ENCODE measurements at regions not wholly inside any gene's neighbourhood (a gene's known extent, or its start where the extent isn't known, plus 50 kb on each side); places are given as distances from the start of the nearest gene placed in this dataset.
"Not testable (repeated sequence)": the region's sequence is repeated elsewhere in the genome, so short reads cannot be mapped to it uniquely, and the experiment has no call there.

GRCh38 chr9:63337899-63338604, 1947.0 kb downstream of the FOXD4L5 start:
- H3K9me3 ChIP-seq; H3K27me3 ChIP-seq; intact Hi-C loops (cut with DNase I; ENCODE audit: low total_unique reads); H3K4me1 ChIP-seq; DNase-seq; H3K36me3 ChIP-seq; in situ Hi-C loops (cut with MboI; ENCODE audit: low sequenced_read_pairs in 4 of 4); ATAC-seq: not testable (repeated sequence)
- TF ChIP-seq POLR2A (IDR thresholded peaks at IDR 0.05): peak; percentile 15 to 36
- Histone ChIP-seq H3K27ac (peak overlapping the region; percentile 56 to 78 (median 71)), H3K4me3 (peak overlapping the region in 1 of 4 donors; percentile 4)

DNA sequence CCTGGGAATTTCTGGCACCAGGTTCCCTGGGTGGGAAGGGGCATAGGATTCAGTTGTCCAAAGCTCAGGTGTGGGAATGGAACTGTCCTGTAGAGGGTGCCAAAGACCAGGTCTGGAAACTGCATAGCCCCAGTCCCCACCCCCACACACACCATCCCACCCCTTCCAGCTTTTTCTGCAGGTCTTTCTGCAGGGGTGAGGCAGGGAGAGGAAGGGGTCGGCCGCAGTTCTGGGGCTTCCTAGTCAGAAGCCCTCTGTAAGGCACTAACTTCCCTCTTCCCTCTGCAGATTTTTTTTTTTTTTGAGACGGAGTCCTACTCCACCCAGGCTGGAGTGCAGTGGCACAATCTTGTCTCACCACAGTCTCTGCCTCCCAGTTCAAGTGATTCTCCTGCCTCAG, 1949.7 kb downstream of the FOXD4L5 start:
- H3K36me3 ChIP-seq; DNase-seq; in situ Hi-C loops (cut with MboI; ENCODE audit: low sequenced_read_pairs in 4 of 4); H3K9me3 ChIP-seq; ATAC-seq; H3K4me3 ChIP-seq; intact Hi-C loops (cut with DNase I; ENCODE audit: low total_unique reads); H3K27ac ChIP-seq; H3K4me1 ChIP-seq; H3K27me3 ChIP-seq: not testable (repeated sequence)

DNA sequence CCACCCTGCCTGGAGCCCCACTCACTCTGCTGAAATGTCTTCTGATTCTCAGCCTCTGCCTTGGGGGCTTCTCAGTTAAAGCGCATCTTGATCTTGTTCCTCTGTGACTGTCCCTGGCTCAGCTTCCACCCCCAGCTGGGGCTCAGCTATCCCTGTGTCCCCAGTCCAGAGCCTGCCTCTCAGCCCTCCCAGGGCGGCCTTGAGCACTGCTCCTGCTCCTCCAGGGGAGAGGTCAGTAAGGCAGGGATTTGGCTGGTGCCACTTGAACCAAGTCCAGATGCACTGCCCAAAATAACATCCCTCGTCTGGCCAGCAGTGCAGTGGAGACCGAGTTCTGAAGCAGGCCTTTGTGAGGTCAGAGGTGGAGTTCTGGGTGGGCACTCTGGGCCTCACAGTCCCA, 1950.8 kb downstream of the FOXD4L5 start:
- DNase-seq: peak in 1 of 2 donors; percentile 16
- ATAC-seq; in situ Hi-C loops (cut with MboI; ENCODE audit: low sequenced_read_pairs in 4 of 4); H3K4me1 ChIP-seq; intact Hi-C loops (cut with DNase I; ENCODE audit: low total_unique reads); H3K27me3 ChIP-seq; H3K36me3 ChIP-seq; H3K9me3 ChIP-seq; H3K4me3 ChIP-seq: not testable (repeated sequence)
- H3K27ac ChIP-seq: peak overlapping the region in 2 of 4 donors; percentile 41 to 57

GRCh38 chr9:63333083-63333482, 1951.9 kb downstream of the FOXD4L5 start:
- H3K4me3 ChIP-seq: peak overlapping the region in 1 of 4 donors; percentile 13
- DNase-seq; H3K9me3 ChIP-seq; intact Hi-C loops (cut with DNase I; ENCODE audit: low total_unique reads); ATAC-seq; H3K27me3 ChIP-seq; in situ Hi-C loops (cut with MboI; ENCODE audit: low sequenced_read_pairs in 4 of 4); H3K27ac ChIP-seq; H3K36me3 ChIP-seq; H3K4me1 ChIP-seq: not testable (repeated sequence)

DNA sequence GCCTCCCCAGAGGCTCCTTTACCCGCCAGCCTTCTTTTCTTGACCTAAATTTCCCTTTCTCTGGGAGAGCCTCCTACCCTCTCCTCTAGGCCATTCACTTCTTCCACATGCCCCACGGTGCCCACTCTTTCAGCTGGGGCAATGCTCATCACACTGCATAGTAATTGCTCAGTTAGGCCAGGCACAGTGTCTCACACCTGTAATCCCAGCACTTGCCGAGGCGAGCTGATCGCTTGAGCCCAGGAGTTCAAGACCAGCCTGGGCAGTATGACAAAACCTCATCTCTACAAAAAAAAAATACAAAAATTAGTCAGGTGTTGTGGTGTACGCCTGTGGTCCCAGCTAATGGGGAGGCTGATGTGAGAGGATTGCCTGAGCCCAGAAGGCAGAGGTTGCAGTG, 1956.7 kb downstream of the FOXD4L5 start:
- H3K4me1 ChIP-seq; H3K9me3 ChIP-seq; DNase-seq; intact Hi-C loops (cut with DNase I; ENCODE audit: low total_unique reads); in situ Hi-C loops (cut with MboI; ENCODE audit: low sequenced_read_pairs in 4 of 4); H3K4me3 ChIP-seq; H3K27me3 ChIP-seq; ATAC-seq; H3K36me3 ChIP-seq; H3K27ac ChIP-seq: not testable (repeated sequence)

DNA sequence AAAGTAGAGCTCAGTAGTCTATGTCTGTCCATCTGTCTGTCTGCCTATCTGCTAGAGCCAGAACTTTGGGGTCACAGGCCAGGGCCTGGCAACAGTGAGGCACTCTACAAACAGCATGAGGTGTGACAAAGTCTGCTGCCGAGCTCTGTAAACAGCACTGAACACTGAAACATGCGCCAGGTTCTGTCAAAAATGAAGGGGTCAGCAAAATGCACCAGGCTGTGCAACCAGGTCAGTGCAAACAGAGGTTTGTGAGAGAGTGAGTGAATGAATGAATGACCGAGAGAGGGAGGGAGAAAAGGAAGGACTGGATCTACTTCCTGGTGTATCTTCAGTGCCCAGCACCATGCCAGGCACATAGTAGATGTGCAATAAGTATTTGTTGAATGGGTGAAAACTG, 1957.8 kb downstream of the FOXD4L5 start:
- H3K27me3 ChIP-seq; H3K27ac ChIP-seq; in situ Hi-C loops (cut with MboI; ENCODE audit: low sequenced_read_pairs in 4 of 4): not testable (repeated sequence)

GRCh38 chr9:63326665-63327064, 1958.3 kb downstream of the FOXD4L5 start:
- H3K36me3 ChIP-seq; DNase-seq; H3K4me3 ChIP-seq; H3K27me3 ChIP-seq; H3K27ac ChIP-seq; in situ Hi-C loops (cut with MboI; ENCODE audit: low sequenced_read_pairs in 4 of 4); H3K9me3 ChIP-seq; ATAC-seq; intact Hi-C loops (cut with DNase I; ENCODE audit: low total_unique reads); H3K4me1 ChIP-seq: not testable (repeated sequence)

More for the DNA sequence above, 1957.8 kb downstream of the FOXD4L5 start:
- H3K36me3 ChIP-seq; DNase-seq; ATAC-seq; H3K9me3 ChIP-seq; H3K4me3 ChIP-seq; intact Hi-C loops (cut with DNase I; ENCODE audit: low total_unique reads); H3K4me1 ChIP-seq: not testable (repeated sequence)

- H3K36me3 ChIP-seq; H3K4me3 ChIP-seq; H3K27me3 ChIP-seq; H3K4me1 ChIP-seq; ATAC-seq; H3K27ac ChIP-seq; intact Hi-C loops (cut with DNase I; ENCODE audit: low total_unique reads); H3K9me3 ChIP-seq; in situ Hi-C loops (cut with MboI; ENCODE audit: low sequenced_read_pairs in 4 of 4); DNase-seq: not testable (repeated sequence)
These were observed 1959.3 kb downstream of the FOXD4L5 start for GRCh38 chr9:63325696-63326095.

GRCh38 chr9:63318093-63318492, 1966.9 kb downstream of the FOXD4L5 start:
- ATAC-seq; DNase-seq; H3K4me3 ChIP-seq; H3K9me3 ChIP-seq; H3K27ac ChIP-seq; intact Hi-C loops (cut with DNase I; ENCODE audit: low total_unique reads); H3K4me1 ChIP-seq; in situ Hi-C loops (cut with MboI; ENCODE audit: low sequenced_read_pairs in 4 of 4); H3K27me3 ChIP-seq; H3K36me3 ChIP-seq: not testable (repeated sequence)

DNA sequence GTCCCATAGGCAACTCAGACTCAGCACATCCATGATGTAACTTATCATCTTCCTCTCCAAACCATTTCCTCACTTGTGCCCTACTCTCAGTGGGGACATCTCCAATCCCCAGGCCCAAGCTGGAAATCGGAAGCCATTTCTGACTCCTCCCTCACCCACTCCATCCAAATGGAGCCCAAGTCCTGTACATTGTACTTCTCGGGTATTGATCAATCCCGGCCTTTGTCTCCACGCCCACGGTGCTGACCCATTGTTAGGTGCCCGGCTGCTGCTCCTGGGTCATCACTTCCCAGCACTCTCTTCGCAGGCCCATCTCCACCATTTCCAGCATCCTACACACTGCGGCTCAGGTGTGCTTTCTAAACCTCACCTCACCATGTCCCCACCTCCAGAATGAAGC, 1969.6 kb downstream of the FOXD4L5 start:
- intact Hi-C loops (cut with DNase I; ENCODE audit: low total_unique reads); H3K27ac ChIP-seq; H3K9me3 ChIP-seq; in situ Hi-C loops (cut with MboI; ENCODE audit: low sequenced_read_pairs in 4 of 4); H3K4me1 ChIP-seq; H3K4me3 ChIP-seq; H3K27me3 ChIP-seq; ATAC-seq; H3K36me3 ChIP-seq; DNase-seq: not testable (repeated sequence)

DNA sequence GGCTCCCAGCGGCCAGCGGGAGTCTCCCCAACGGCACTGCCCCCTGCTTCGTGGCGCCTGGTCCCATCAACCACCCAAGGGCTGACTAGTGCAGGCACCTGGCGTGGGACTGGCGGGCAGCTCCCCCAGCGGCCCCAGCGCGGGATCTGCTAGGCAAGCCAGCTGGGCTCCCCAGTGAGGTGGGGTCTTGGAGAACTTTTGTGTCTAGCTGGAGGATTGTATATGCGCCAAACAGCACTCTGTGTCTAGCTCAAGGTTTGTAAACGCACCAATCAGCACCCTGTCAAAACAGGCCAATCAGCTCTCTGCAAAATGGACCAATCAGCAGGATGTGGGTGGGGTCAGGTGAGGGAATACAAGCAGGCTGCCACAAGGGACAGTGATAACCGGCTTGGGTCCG, 1988.2 kb downstream of the FOXD4L5 start:
- not testable (repeated sequence) for H3K27me3 ChIP-seq, H3K9me3 ChIP-seq

GRCh38 chr9:63296366-63296765, 1988.6 kb downstream of the FOXD4L5 start:
- DNase-seq; H3K9me3 ChIP-seq; in situ Hi-C loops (cut with MboI; ENCODE audit: low sequenced_read_pairs in 4 of 4); H3K27ac ChIP-seq; H3K27me3 ChIP-seq; H3K4me3 ChIP-seq; intact Hi-C loops (cut with DNase I; ENCODE audit: low total_unique reads); ATAC-seq; H3K4me1 ChIP-seq; H3K36me3 ChIP-seq: not testable (repeated sequence)

More for the DNA sequence above, 1988.2 kb downstream of the FOXD4L5 start:
- H3K36me3 ChIP-seq; H3K4me3 ChIP-seq; ATAC-seq; H3K4me1 ChIP-seq; H3K27ac ChIP-seq; DNase-seq; intact Hi-C loops (cut with DNase I; ENCODE audit: low total_unique reads); in situ Hi-C loops (cut with MboI; ENCODE audit: low sequenced_read_pairs in 4 of 4): not testable (repeated sequence)
